NCI-H1694 treated with DMSO at 0.1 percent for 48 hours (cell line): ENCODE measurements at regions not wholly inside any gene's neighbourhood (a gene's known extent, or its start where the extent isn't known, plus 50 kb on each side); places are given as distances from the start of the nearest gene placed in this dataset.

Experiments used
- DNase-seq: peaks from one replicate; lab custom pipeline; 2025; lab: John Stamatoyannopoulos, UW

GRCh38 chr12:114976959-114977358 is 293.0 kb upstream of the TBX3 start:
- no peak for DNase-seq

DNA sequence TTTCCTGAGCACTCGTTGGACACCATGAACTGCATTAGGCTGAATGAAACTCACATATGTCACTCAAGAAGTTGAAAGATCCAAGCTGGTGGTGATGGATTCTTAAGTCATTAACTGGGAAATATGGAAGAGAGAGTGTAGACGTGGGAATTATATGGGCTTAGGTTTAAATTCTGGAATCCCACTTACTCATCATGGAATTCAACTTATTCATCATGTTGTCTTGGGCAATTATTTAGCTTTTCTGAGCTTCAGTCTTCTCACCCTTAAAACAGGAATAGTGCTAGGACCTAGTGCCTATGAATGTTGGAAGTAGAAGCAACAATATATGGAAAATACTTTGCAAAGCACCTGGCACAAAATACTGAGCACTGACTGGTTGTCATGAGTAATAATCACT is 292.4 kb upstream of the TBX3 start:
- DNase-seq: no peak

- DNase-seq: no peak
Observed at GRCh38 chr12:114975640-114976310, 291.8 kb upstream of the TBX3 start.

GRCh38 chr12:114974826-114975639 is 291.1 kb upstream of the TBX3 start:
- no peak for DNase-seq

GRCh38 chr12:114974333-114974732 is 290.4 kb upstream of the TBX3 start:
- no peak for DNase-seq

DNA sequence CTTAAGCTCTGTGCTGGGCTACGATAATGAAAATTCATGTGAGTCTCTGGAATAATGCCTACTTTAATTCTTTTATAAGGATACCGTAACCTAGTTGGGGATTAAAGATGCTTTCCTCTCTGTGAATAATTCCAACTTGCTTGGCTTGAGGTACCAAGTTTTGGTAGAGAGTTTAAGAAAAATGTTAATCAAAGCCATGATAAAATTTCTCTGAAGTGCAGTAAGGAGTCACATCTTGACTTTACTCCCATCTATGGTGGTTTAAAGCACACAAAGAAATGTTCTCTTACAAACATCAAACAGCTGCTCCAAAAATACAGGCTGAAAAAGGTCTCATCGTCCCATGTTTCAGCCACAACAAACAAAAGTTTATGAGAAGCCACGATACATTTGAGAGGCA is 284.8 kb upstream of the TBX3 start:
- DNase-seq: no peak

GRCh38 chr12:114967151-114967550 is 283.2 kb upstream of the TBX3 start:
- no peak for DNase-seq

DNA sequence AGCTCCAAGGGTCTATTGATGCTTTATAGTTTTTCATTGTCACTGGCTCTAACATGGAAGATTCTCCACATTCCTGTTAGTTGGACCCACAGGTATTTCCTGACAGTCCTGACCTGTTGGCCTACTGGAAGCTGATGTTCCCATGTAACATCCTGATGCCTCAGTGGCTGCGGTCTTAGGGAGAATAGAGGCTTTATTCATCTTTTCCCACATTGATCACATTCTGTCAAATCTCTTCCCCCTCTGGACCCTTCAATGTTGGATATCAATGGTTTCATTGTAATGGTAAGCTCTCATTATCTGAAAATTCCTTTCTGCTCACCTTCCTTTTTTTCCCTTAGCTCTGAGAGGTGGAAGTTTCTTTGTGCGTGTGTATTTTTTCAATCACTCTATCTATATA is 280.9 kb upstream of the TBX3 start:
- DNase-seq: no peak

DNA sequence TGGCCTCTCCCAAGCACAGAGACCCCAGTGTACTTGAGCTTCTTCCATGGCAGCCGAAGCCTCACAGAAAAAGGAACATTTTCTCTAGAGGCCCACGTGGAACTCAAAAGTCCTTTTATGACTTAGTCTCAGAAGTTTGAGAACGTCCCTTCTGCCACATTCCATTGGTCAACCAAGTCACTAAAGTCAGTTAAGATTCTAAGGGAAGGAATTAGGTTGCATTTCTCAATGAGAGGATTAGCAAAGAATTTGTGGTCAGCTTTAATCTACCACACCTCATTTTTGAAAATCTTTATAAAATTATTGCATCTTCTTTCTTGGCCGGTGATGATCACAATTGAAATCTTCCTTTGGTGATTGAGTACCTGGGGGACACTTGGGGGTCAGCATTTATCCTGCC is 279.9 kb upstream of the TBX3 start:
- no peak for DNase-seq

DNA sequence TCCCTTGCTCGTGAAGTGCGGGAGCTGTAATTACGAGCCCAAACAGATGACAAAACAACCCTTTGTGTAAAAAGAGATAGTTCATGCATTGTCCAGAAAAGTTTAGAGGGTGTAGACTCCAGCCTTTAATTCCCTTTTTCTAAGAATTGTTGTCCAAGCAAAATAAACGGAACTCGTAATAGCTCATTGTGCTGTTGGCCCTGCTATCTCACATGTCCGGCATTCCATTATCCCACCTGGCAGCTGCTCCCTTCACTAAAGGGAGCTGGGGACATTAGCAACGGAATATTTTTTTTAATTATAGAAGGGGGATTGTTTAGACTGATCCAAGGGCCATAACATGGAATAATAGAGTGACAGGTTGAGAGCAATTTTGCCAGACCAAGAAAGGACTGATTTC is 277.5 kb upstream of the TBX3 start:
- DNase-seq: no peak

DNA sequence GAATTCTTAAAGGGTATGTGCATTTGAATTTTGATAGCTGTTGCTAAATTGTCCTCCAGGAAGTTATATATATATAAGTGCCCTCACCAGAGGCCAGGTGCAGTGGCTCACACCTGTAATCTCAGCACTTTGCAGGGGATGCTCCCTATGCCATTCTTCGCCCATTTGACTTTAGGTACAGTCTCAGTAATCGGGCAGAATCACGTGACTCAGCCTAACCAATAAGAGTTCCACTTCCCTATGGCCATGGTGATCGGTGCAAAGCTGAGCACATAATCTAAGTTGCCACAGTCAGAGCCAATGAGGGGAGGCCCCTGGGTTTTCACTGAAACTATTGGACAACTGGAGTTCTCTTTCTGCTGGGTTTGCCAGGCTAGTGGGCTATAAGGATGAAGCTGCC is 274.6 kb upstream of the TBX3 start:
- DNase-seq: no peak

DNA sequence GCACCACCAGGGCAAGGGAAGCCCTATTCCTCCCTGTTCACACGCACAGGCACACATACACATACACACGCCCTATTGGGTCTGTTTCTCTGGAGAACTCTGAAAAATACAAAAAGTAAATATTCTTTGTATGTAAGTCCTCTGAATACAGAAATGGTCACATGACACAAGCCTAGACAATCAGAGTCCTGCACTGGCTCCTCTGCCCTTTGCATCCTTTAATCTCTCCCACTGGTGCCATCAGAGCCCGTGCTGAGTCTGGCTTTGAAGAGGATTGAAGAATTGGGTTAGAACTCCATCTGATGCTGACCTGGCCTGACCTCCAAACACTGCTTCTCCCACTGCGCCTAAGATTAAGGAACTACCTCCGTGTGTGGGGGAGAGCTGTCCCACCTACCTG is 273.2 kb upstream of the TBX3 start:
- no peak for DNase-seq

- DNase-seq: no peak
Observed at GRCh38 chr12:114955414-114956014, 271.5 kb upstream of the TBX3 start.

DNA sequence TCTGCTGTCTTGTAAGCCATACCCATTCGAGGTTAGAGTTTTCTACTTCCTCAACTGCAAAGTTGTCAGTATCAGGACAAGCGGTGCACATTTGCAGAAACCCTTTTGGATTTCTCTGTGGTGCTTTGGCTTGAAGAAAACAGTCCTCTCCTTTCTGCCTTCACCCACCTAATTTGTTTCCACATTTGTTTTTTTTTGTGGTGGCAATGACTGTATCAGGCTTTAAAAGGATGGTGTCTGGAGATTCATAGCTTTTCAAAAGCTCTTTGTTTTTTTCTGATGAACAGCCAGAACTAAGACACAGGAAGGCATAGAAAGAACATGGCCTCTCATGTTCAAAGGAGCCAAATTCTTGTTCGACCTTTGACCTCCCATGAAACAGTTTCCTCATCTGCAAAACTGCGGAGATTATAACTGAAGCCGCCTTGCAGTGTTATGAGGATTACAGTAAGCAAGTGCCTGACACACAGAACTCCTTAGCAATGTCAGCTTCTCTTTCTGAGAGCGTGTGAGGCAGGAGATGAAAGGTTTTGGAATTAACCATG is 270.6 kb upstream of the TBX3 start:
- DNase-seq: no peak

DNA sequence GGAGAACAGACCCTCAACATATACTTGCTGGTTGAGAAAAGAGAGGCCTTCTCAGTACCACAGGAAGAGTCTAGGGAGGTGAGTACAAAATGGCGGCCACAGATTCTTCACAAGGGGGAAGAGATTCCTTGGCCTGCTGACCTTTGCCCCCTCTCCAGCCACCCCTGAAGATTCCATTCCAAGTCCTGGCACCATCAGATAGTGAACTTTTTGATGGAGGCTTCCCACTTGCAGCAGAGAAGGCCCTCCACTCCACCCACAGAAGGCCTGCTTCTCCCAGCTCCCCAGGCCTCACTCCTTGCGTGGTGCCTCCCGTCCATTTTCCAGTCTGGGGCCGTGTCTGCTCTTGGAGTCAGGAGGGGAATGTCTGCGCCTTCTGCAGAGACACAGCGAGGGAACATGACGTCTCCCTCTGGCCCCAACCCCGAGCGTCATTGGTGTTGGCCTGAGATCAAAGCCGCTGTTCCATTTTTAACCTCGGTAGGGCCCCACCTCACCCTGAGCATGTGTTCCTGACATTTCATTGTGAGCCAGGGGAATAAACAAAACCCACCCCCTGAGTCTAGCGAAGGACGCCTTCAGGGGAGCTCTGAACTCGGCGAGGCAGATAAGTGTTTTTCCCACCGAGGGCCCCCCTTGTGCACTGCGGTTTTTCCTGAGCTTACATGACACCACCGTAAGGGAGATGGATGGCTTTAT is 268.7 kb upstream of the TBX3 start:
- DNase-seq: no peak

- no peak for DNase-seq
Observed at GRCh38 chr12:114949058-114949820, 265.3 kb upstream of the TBX3 start.

- DNase-seq: no peak
Observed at GRCh38 chr12:114945351-114945750, 261.4 kb upstream of the TBX3 start.

GRCh38 chr12:114944736-114945135 is 260.8 kb upstream of the TBX3 start:
- no peak for DNase-seq

DNA sequence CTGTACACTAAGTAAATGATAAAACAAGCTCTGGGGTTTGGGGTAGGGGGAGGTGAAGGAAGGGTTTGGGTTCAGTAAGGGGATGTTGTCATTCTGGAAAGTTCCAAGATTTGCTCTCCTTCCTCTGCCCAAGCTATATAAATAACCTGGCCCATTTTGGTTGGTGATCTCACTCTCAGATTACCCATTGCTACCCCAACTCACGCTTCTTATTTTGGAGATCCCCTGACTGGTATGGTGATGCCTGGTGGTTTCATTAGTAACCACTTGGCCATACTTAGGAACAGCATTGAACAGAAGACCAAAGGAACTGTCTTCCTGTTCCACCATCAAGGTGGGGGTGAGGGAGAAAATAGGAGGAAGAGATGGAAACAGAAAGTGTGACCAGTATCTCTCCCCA is 259.6 kb upstream of the TBX3 start:
- DNase-seq: no peak

DNA sequence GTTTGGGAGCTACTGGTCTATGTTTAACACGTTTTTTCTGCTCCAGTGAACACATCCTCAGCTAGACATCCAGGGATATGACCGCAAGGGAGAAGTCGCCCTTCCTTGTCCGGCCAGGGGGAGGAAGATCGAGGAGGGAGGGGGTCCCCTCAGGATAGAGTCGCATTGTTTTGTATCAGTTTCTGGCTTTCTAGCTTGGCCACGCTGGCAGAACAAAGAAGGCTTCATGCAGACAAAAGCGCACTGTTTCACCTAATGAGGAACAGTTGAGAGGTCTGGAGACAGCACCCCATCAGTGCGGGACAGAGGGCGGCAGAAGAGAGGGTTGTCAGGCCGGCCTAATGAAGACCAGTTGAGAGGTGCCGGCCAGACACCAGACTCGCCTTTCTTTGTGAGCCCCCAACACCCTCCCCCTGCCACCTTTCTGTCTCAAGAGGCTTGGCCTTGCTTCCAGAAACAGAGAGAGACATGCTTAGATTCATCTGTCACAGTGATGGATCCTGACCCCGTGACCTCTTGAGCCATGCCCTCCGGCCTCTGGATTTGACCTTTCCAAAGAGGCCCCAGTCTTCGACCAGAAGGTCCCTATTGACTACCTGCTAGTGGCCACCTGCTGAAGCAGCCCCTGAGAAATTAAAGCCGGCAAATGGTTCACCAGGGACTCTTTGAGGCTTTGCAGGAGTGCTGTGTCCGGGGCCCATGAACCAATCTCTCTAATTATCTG is 254.7 kb upstream of the TBX3 start:
- no peak for DNase-seq
